Raji (cell line): ENCODE measurements at regions not wholly inside any gene's neighbourhood (a gene's known extent, or its start where the extent isn't known, plus 50 kb on each side); places are given as distances from the start of the nearest gene placed in this dataset.

Experiments used
- POLR2A ChIP-seq: IDR thresholded peaks from 2 replicates; pipeline ENCODE4 v1.6.1; 2011; ENCODE audit warnings: low read depth, low read length, control low read depth; ENCODE audit not compliant: insufficient read depth

GRCh38 chr3:31065765-31066164 lies 171.3 kb upstream of the GADL1 start:
- no peak for TF ChIP-seq POLR2A

- no peak for TF ChIP-seq POLR2A
Observed at GRCh38 chr3:31067004-31067403, 172.5 kb upstream of the GADL1 start.

- TF ChIP-seq POLR2A, result no peak
Observed at GRCh38 chr3:31075471-31075870, 181.0 kb upstream of the GADL1 start.

GRCh38 chr3:31075876-31076275 lies 181.4 kb upstream of the GADL1 start:
- TF ChIP-seq POLR2A, result no peak

GRCh38 chr3:31077021-31077601 lies 182.7 kb upstream of the GADL1 start:
- no peak for TF ChIP-seq POLR2A

- no peak for TF ChIP-seq POLR2A
Observed at GRCh38 chr3:31077826-31078225, 183.4 kb upstream of the GADL1 start.

GRCh38 chr3:31079689-31080088 lies 185.2 kb upstream of the GADL1 start:
- no peak for TF ChIP-seq POLR2A

GRCh38 chr3:31081018-31081662 lies 186.7 kb upstream of the GADL1 start:
- TF ChIP-seq POLR2A, result no peak

- no peak for TF ChIP-seq POLR2A
Observed at GRCh38 chr3:31086148-31086547, 191.7 kb upstream of the GADL1 start.

GRCh38 chr3:31086698-31087097 lies 192.2 kb upstream of the GADL1 start:
- TF ChIP-seq POLR2A, result no peak

- TF ChIP-seq POLR2A, result no peak
Observed at GRCh38 chr3:31091748-31092147, 197.3 kb upstream of the GADL1 start.

GRCh38 chr3:31092748-31093589 lies 198.5 kb upstream of the GADL1 start:
- no peak for TF ChIP-seq POLR2A

GRCh38 chr3:31093606-31094005 lies 199.1 kb upstream of the GADL1 start:
- TF ChIP-seq POLR2A, result no peak

- TF ChIP-seq POLR2A, result no peak
Observed at GRCh38 chr3:31094048-31094447, 199.6 kb upstream of the GADL1 start.

GRCh38 chr3:31095255-31095654 lies 200.8 kb upstream of the GADL1 start:
- TF ChIP-seq POLR2A, result no peak
